SK-N-MC (cell line): ENCODE measurements at regions not wholly inside any gene's neighbourhood (a gene's known extent, or its start where the extent isn't known, plus 50 kb on each side); places are given as distances from the start of the nearest gene placed in this dataset.

Experiments
- EZH2 ChIP-seq: fragments of 200-600 bp; sonication (generic); IDR thresholded peaks from one replicate; pipeline ENCODE4 v1.6.1; 2017; ENCODE audit warnings: antibody characterized with exemption
- POLR2AphosphoS5 ChIP-seq: IDR thresholded peaks from 2 replicates; pipeline ENCODE4 v1.6.1; 2012; ENCODE audit warnings: mild to moderate bottlenecking, low read depth, low read length, borderline replicate concordance

- TF ChIP-seq EZH2 = no peak
- TF ChIP-seq POLR2AphosphoS5 = no peak
These were observed 100.3 kb downstream of the PCSK1 start for GRCh38 chr5:96332535-96333366.
